Activated T-helper 17 cell treated with anti-CD3 and anti-CD28 coated beads, Interleukin-2, amount 50 U/mL, for 72 hours (primary cell): ENCODE measurements at regions not wholly inside any gene's neighbourhood (a gene's known extent, or its start where the extent isn't known, plus 50 kb on each side); places are given as distances from the start of the nearest gene placed in this dataset.
"Not testable (repeated sequence)": the region's sequence is repeated elsewhere in the genome, so short reads cannot be mapped to it uniquely, and the experiment has no call there.

Source experiments
- ATAC-seq: fragments of 150-1000 bp; cut with Tn5 transposase; replicated peaks from 2 replicates; pipeline ENCODE4 v1.10.0; 2021; ENCODE audit warnings: mild to moderate bottlenecking, moderate library complexity
- H3K27ac Mint-ChIP-seq: one replicate; pipeline ENCODE4 v1.8.0; 2022; ENCODE audit warnings: mixed read lengths
- H3K27me3 Mint-ChIP-seq: one replicate; pipeline ENCODE4 v1.8.0; 2022; ENCODE audit warnings: mixed read lengths
- H3K36me3 Mint-ChIP-seq: one replicate; pipeline ENCODE4 v1.8.0; 2022; ENCODE audit warnings: low read depth, mild to moderate bottlenecking, mixed read lengths
- H3K4me1 Mint-ChIP-seq: one replicate; pipeline ENCODE4 v1.8.0; 2022; ENCODE audit warnings: mixed read lengths
- H3K4me3 Mint-ChIP-seq: one replicate; pipeline ENCODE4 v1.8.0; 2022; ENCODE audit warnings: mild to moderate bottlenecking, mixed read lengths
- H3K9me3 Mint-ChIP-seq: one replicate; pipeline ENCODE4 v1.8.0; 2022; ENCODE audit warnings: mixed read lengths

GRCh38 chr1:30089024-30089430, 634.4 kb downstream of the MATN1 start:
- H3K36me3 Mint-ChIP-seq, result no peaks in the 10 kb centered on the region
- no peaks in the 10 kb centered on the region for H3K4me1 Mint-ChIP-seq
- H3K27me3 Mint-ChIP-seq, result peaks cover 35% of the 10 kb centered on the region
- no peak overlapping the region for H3K27ac Mint-ChIP-seq
- peaks cover 16% of the 10 kb centered on the region for H3K9me3 Mint-ChIP-seq
- no peak for ATAC-seq
- no peak overlapping the region for H3K4me3 Mint-ChIP-seq

- Mint-ChIP-seq H3K4me3 (no peak overlapping the region), H3K36me3 (no peaks in the 10 kb centered on the region), H3K9me3 (peaks cover 15% of the 10 kb centered on the region), H3K27ac (no peak overlapping the region), H3K27me3 (peaks cover 39% of the 10 kb centered on the region), H3K4me1 (no peaks in the 10 kb centered on the region)
- ATAC-seq, result no peak
Observed at GRCh38 chr1:30088594-30088993, 634.8 kb downstream of the MATN1 start.

GRCh38 chr1:30087465-30087864, 635.9 kb downstream of the MATN1 start:
- Mint-ChIP-seq H3K9me3 (peaks cover 12% of the 10 kb centered on the region), H3K4me3 (no peak overlapping the region), H3K27ac (no peak overlapping the region), H3K36me3 (no peaks in the 10 kb centered on the region), H3K4me1 (no peaks in the 10 kb centered on the region), H3K27me3 (peaks cover 42% of the 10 kb centered on the region)
- no peak for ATAC-seq

GRCh38 chr1:30085811-30086770, 637.3 kb downstream of the MATN1 start:
- H3K36me3 Mint-ChIP-seq, result no peaks in the 10 kb centered on the region

GRCh38 chr1:30084909-30085571, 638.3 kb downstream of the MATN1 start:
- Mint-ChIP-seq H3K4me1 (no peaks in the 10 kb centered on the region), H3K27me3 (peaks cover 50% of the 10 kb centered on the region)
- ATAC-seq, result no peak

More at GRCh38 chr1:30085811-30086770, 637.3 kb downstream of the MATN1 start:
- ATAC-seq, result peak; percentile 44
- Mint-ChIP-seq H3K4me3 (no peak overlapping the region), H3K4me1 (no peaks in the 10 kb centered on the region), H3K27me3 (peaks cover 50% of the 10 kb centered on the region), H3K27ac (no peak overlapping the region), H3K9me3 (peaks cover 1% of the 10 kb centered on the region)

GRCh38 chr1:30083800-30084464, 639.5 kb downstream of the MATN1 start:
- Mint-ChIP-seq H3K9me3 (no peaks in the 10 kb centered on the region), H3K27me3 (peaks cover 41% of the 10 kb centered on the region), H3K36me3 (no peaks in the 10 kb centered on the region), H3K27ac (no peak overlapping the region), H3K4me3 (no peak overlapping the region), H3K4me1 (no peaks in the 10 kb centered on the region)
- ATAC-seq, result no peak

More at GRCh38 chr1:30084909-30085571, 638.3 kb downstream of the MATN1 start:
- Mint-ChIP-seq H3K36me3 (no peaks in the 10 kb centered on the region), H3K4me3 (no peak overlapping the region), H3K27ac (no peak overlapping the region), H3K9me3 (no peaks in the 10 kb centered on the region)

- no peak for ATAC-seq
Observed at GRCh38 chr1:30081379-30082102, 641.8 kb downstream of the MATN1 start.

GRCh38 chr1:30075916-30076315, 647.5 kb downstream of the MATN1 start:
- peaks cover 10% of the 10 kb centered on the region for H3K27me3 Mint-ChIP-seq
- not testable (repeated sequence) for H3K27ac Mint-ChIP-seq, H3K36me3 Mint-ChIP-seq, H3K9me3 Mint-ChIP-seq, H3K4me3 Mint-ChIP-seq, ATAC-seq, H3K4me1 Mint-ChIP-seq

More at GRCh38 chr1:30081379-30082102, 641.8 kb downstream of the MATN1 start:
- Mint-ChIP-seq H3K36me3 (no peaks in the 10 kb centered on the region), H3K9me3 (no peaks in the 10 kb centered on the region), H3K4me3 (no peak overlapping the region), H3K27ac (no peak overlapping the region), H3K4me1 (no peaks in the 10 kb centered on the region), H3K27me3 (peaks cover 25% of the 10 kb centered on the region)

DNA sequence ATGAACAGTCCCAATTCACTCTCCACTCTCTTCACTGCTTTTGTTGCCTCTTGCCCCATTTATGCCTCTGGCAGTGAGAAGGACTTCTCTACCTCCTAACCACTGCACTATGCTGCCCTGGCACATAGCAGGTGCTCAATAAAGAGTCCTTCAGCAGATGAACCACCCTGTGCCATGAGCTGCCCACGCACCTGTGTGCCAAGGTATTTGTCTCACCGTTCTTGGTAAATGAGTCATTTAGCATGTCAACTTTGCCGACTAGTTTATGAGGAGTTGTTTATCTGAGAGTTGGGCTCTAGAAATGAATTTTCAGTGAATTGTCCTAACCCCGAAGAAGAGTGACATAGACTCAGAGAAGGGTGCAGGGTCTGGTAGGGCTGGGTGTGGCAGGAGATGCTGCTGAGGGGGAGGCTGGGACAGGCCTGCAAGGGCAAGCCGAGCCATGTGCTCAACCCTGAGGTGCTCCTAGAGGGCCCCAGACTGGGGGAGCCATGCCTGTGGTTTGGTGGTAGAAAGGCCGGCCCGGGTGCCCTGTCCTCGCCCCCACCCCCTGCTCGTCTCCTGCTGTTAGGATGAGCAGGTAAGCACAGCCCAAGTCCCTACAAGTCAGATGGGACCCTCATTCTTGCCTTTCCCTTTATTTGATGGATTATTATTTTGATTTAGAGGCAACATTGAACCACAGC, 654.5 kb downstream of the MATN1 start:
- no peaks in the 10 kb centered on the region for H3K36me3 Mint-ChIP-seq
- H3K27me3 Mint-ChIP-seq, result peaks cover 7% of the 10 kb centered on the region
- H3K9me3 Mint-ChIP-seq, result no peaks in the 10 kb centered on the region
- H3K27ac Mint-ChIP-seq, result peak overlapping the region; percentile 2
- peak; percentile 56 for ATAC-seq
- no peak overlapping the region for H3K4me3 Mint-ChIP-seq
- H3K4me1 Mint-ChIP-seq, result no peaks in the 10 kb centered on the region

DNA sequence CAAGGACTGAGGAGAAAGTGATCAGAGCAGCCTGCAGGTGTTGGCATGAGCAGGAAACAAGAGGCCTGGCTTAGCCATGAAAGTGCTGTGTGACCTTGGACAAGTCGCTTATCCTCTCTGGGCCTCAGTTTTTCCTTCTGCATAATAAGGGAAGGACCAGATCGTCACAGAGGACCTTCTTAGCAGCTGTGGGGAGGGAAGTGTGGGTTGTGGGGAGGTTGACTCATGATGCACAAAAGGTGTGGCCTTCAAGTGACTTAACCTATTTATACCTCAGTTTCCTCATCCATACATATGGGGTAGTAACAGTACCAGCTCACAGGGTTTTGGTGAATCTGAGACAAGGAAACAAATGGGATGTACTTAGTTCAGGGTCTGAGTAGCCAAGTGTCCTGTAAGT, 658.8 kb downstream of the MATN1 start:
- peak; percentile 79 for ATAC-seq
- H3K36me3 Mint-ChIP-seq, result no peaks in the 10 kb centered on the region
- no peak overlapping the region for H3K4me3 Mint-ChIP-seq
- H3K4me1 Mint-ChIP-seq, result no peaks in the 10 kb centered on the region
- H3K27ac Mint-ChIP-seq, result no peak overlapping the region
- H3K27me3 Mint-ChIP-seq, result peaks cover 4% of the 10 kb centered on the region
- no peaks in the 10 kb centered on the region for H3K9me3 Mint-ChIP-seq

DNA sequence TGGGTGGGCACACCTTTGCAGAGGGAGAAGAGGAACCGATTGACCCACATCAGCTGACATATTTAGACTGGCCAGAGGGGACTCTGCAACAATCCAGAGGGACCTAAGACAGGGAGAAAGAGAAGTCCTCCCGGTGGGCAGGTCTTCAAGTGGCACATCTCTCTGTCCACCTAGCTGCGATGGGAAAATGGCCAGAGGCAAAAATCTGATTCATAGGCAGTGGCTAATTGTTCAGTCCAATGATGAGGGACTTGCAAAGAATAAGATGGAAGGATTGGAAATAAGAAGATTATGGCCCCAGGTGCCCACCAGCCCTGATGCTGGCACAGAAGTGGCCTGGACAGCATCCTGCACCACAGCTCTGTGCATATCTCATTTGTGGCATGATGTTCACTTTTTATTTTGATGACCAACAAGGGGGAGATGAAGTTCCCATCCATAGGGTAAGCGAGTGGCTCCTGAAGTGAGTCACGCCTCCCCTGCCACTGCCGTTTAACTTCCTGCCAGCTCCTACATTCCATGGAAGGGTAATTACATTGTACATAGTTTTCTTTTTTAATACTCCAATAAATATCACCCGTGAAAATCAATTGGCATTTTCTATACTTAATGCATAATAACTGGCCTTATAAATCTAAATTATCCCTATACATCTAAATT, 659.6 kb downstream of the MATN1 start:
- no peaks in the 10 kb centered on the region for H3K36me3 Mint-ChIP-seq
- no peak for ATAC-seq
- no peaks in the 10 kb centered on the region for H3K9me3 Mint-ChIP-seq
- no peak overlapping the region for H3K27ac Mint-ChIP-seq
- no peaks in the 10 kb centered on the region for H3K4me1 Mint-ChIP-seq
- H3K27me3 Mint-ChIP-seq, result peaks cover 4% of the 10 kb centered on the region
- H3K4me3 Mint-ChIP-seq, result no peak overlapping the region

DNA sequence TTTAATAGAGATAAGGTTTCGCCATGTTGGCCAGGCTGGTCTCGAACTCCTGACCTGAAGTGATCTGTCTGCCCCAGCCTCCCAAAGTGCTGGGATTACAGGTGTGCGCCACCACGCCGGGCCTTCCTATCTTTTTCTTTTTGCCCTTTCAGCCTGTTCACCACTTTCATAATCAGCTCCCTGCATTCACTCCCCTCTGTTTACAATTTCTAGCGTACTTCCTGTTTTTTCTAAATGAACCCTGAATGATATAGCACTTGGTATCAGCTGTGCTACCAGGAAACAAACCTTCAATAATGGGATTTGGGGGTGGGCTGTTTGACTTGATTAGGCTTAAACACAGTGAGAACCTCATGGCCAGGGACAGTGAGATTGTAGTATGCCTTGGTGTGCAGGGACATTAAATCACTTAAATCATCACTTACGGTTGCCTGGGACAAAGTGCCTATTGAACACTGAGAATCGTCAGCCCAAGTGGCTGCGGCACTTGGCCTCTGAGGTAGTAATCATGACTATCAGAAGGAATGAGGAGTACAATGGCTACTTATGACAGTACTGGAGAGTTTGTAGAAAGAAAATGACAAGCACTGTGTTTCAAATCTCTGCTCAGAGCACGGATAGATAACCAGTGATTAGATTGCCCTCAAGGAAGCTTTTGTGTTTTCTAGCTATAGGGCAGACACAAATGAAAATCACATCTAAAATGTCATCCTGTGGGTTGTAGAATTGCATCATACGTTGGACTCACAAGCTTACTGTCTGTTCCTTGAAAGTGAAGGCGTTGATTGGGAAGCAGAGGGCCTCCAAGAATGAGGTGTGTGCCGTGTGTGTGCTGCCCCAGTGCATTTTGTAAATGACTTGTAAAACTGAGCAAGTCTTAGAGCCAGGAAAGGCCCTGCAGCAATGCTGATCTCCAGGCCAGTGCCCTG, 661.8 kb downstream of the MATN1 start:
- H3K27ac Mint-ChIP-seq, result no peak overlapping the region
- H3K9me3 Mint-ChIP-seq, result no peaks in the 10 kb centered on the region
- H3K27me3 Mint-ChIP-seq, result peaks cover 10% of the 10 kb centered on the region
- no peak for ATAC-seq
- no peaks in the 10 kb centered on the region for H3K36me3 Mint-ChIP-seq
- H3K4me1 Mint-ChIP-seq, result no peaks in the 10 kb centered on the region
- no peak overlapping the region for H3K4me3 Mint-ChIP-seq
